ENCODE measurements at regions not wholly inside any gene's neighbourhood (a gene's known extent, or its start where the extent isn't known, plus 50 kb on each side); places are given as distances from the start of the nearest gene placed in this dataset.

DNA sequence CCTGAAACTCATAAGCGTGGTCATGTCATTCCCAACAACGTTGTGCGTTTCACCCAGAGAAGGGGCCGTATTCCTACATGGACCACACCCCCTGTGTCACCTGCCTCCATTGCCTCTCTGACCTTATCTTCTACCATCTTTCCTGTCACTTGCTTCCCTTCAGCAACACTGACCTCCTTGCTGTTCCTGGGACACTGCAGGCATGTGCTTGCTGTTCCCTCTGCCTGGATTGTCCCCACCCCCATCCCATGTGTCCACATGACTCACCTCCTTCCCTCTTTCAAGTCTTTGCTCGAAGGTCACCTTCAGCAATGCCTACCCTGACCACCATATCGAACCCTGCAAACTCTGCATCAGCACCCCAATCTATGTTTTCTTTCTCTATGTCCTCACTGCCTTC is 133.2 kb upstream of the ZNF618 start:
- Histone ChIP-seq H3K36me3 (replicated peaks; ENCODE audit: insufficient read depth, low read depth) (no peaks in the 10 kb centered on the region), H3K9me3 (ENCODE audit: low read depth) (no peaks in the 10 kb centered on the region), H3K79me2 (no peaks in the 10 kb centered on the region)

DNA sequence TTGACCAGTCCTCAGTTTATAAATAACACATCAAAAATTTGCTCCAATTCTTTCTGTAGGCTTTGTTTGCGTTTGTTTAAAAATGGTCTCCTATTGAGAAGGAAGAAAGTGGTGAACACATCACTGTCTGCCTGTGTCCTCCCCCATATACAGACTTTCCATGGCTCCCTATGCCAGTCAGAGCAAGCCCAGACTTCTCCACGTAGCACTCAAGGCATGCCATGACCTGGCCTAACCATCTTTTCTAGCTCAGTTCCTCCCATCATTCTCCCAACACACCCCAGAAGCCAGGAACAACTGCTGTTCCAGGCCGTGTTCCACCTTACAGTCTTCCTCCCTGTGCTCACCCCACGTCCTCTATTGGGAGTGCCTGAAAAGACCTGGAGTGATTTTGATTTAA is 129.6 kb upstream of the ZNF618 start:
- H3K4me1 ChIP-seq (ENCODE audit: insufficient read depth): no peaks in the 10 kb centered on the region
- no peaks in the 10 kb centered on the region for H4K20me1 ChIP-seq (ENCODE audit: insufficient read depth, poor library complexity, severe bottlenecking)
- WGBS (ENCODE audit: low lambda C conversion rate, missing lambda C conversion rate): 88% methylated on average over 4 of the region's 4 CpGs
- DNase-seq (ENCODE audit: low spot score): no peak
- H3K36me3 ChIP-seq (replicated peaks; ENCODE audit: insufficient read depth, low read depth): no peaks in the 10 kb centered on the region
- TF ChIP-seq EZH2phosphoT487 (IDR thresholded peaks at IDR 0.05; ENCODE audit: low read depth, severe bottlenecking, unreplicated experiment) (no peak), EZH2 (IDR thresholded peaks at IDR 0.05; ENCODE audit: borderline replicate concordance) (no peak)
- TF ChIP-seq, protein P1, sequence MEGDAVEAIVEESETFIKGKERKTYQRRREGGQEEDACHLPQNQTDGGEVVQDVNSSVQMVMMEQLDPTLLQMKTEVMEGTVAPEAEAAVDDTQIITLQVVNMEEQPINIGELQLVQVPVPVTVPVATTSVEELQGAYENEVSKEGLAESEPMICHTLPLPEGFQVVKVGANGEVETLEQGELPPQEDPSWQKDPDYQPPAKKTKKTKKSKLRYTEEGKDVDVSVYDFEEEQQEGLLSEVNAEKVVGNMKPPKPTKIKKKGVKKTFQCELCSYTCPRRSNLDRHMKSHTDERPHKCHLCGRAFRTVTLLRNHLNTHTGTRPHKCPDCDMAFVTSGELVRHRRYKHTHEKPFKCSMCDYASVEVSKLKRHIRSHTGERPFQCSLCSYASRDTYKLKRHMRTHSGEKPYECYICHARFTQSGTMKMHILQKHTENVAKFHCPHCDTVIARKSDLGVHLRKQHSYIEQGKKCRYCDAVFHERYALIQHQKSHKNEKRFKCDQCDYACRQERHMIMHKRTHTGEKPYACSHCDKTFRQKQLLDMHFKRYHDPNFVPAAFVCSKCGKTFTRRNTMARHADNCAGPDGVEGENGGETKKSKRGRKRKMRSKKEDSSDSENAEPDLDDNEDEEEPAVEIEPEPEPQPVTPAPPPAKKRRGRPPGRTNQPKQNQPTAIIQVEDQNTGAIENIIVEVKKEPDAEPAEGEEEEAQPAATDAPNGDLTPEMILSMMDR (IDR thresholded peaks at IDR 0.05; ENCODE audit: poor library complexity): no peak
- H3K4me3 ChIP-seq: no peak overlapping the region
- no peaks in the 10 kb centered on the region for H3K9me2 ChIP-seq (replicated peaks; ENCODE audit: insufficient read depth)
- H3K27ac ChIP-seq: no peak overlapping the region
- H3K4me2 ChIP-seq: no peak overlapping the region
- H3K79me2 ChIP-seq: no peaks in the 10 kb centered on the region
- H2AFZ ChIP-seq: no peak overlapping the region
- no peaks in the 10 kb centered on the region for H3K9me3 ChIP-seq (ENCODE audit: low read depth)
- H3K27me3 ChIP-seq: peaks cover 5% of the 10 kb centered on the region

More for the DNA sequence above, 133.2 kb upstream of the ZNF618 start:
- TF ChIP-seq EZH2phosphoT487 (IDR thresholded peaks at IDR 0.05; ENCODE audit: low read depth, severe bottlenecking, unreplicated experiment): no peak
- no peak for TF ChIP-seq EZH2 (IDR thresholded peaks at IDR 0.05; ENCODE audit: borderline replicate concordance)
- Histone ChIP-seq H3K4me1 (ENCODE audit: insufficient read depth) (no peaks in the 10 kb centered on the region), H4K20me1 (ENCODE audit: insufficient read depth, poor library complexity, severe bottlenecking) (no peaks in the 10 kb centered on the region), H3K27me3 (no peaks in the 10 kb centered on the region), H3K4me3 (no peak overlapping the region), H3K27ac (no peak overlapping the region), H3K9me2 (replicated peaks; ENCODE audit: insufficient read depth) (no peaks in the 10 kb centered on the region), H3K4me2 (no peak overlapping the region), H2AFZ (no peak overlapping the region)
- WGBS (ENCODE audit: low lambda C conversion rate, missing lambda C conversion rate): 85% methylated on average over 6 of the region's 6 CpGs
- no peak for DNase-seq (ENCODE audit: low spot score)

DNA sequence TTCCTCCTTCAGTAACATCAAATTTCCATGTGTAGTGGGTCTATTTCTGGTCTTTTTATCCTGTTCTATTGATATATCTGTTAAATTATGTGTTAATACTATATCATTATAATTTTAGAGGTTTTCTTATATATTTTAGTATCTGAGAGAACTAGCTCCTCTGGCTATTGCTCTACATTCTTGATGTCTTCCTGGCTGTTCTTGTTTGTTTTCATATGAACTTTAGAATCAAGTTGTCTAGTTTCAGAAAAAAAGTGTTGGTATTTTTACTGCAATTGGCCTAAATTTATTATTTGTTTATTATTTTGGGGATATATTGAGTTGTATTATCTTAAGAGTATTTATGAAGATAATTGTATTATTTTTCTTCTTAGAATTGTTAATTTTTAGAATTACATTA is 128.0 kb upstream of the ZNF618 start:
- TF ChIP-seq EZH2 (IDR thresholded peaks at IDR 0.05; ENCODE audit: borderline replicate concordance) (no peak), EZH2phosphoT487 (IDR thresholded peaks at IDR 0.05; ENCODE audit: low read depth, severe bottlenecking, unreplicated experiment) (no peak)
- TF ChIP-seq, protein P1 (IDR thresholded peaks at IDR 0.05; ENCODE audit: poor library complexity): no peak
- Histone ChIP-seq H3K4me2 (no peak overlapping the region), H3K27me3 (peaks cover 5% of the 10 kb centered on the region), H3K4me3 (no peak overlapping the region), H3K79me2 (no peaks in the 10 kb centered on the region), H4K20me1 (ENCODE audit: insufficient read depth, poor library complexity, severe bottlenecking) (no peaks in the 10 kb centered on the region), H3K36me3 (replicated peaks; ENCODE audit: insufficient read depth, low read depth) (no peaks in the 10 kb centered on the region), H2AFZ (no peak overlapping the region), H3K9me3 (ENCODE audit: low read depth) (no peaks in the 10 kb centered on the region), H3K4me1 (ENCODE audit: insufficient read depth) (no peaks in the 10 kb centered on the region), H3K9me2 (replicated peaks; ENCODE audit: insufficient read depth) (no peaks in the 10 kb centered on the region), H3K27ac (no peak overlapping the region)
- DNase-seq (ENCODE audit: low spot score): no peak

DNA sequence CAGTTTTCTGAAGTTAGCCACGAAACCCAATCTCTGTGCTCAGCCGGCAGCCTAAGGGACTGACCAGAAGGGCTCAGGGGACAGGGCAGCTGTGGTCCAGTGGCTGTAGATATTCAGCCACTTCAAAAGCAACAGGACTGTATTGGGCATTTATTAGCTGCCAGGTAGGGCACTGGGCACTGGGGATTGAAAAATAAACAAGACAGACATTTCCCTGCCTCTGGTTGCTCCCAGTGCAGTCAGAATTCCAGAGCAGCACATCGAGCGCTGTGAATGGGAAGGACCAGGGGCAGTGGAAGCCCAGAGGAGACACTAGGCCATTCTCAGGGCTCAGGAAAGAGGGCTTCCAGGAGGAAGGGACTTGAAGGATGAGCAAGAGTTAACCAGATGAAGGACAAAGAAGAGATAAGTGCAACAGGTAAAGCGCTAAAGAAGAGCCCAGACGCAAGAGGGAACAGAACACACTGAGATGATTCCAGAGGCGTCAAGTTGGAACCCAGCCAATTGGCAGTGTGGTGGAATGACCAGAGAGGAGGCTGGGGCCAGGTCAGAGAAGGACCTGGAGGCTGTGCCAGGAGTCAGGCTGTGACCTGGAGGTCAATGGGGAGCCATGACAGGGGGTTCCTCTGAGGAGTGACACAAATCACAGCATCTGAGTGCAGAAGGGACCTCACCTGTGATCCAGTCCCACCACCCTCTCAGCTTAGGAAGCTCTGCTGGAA is 122.5 kb upstream of the ZNF618 start:
- H3K79me2 ChIP-seq: no peaks in the 10 kb centered on the region
- peaks cover 18% of the 10 kb centered on the region for H3K27me3 ChIP-seq
- H3K27ac ChIP-seq: no peak overlapping the region
- H3K9me3 ChIP-seq (ENCODE audit: low read depth): no peaks in the 10 kb centered on the region
- H3K4me2 ChIP-seq: no peak overlapping the region
- H3K4me1 ChIP-seq (ENCODE audit: insufficient read depth): no peaks in the 10 kb centered on the region
- DNase-seq (ENCODE audit: low spot score): no peak
- TF ChIP-seq, protein P1 (IDR thresholded peaks at IDR 0.05; ENCODE audit: poor library complexity): no peak
- TF ChIP-seq EZH2phosphoT487 (IDR thresholded peaks at IDR 0.05; ENCODE audit: low read depth, severe bottlenecking, unreplicated experiment): no peak
- no peak for TF ChIP-seq EZH2 (IDR thresholded peaks at IDR 0.05; ENCODE audit: borderline replicate concordance)
- H4K20me1 ChIP-seq (ENCODE audit: insufficient read depth, poor library complexity, severe bottlenecking): no peaks in the 10 kb centered on the region
- no peaks in the 10 kb centered on the region for H3K36me3 ChIP-seq (replicated peaks; ENCODE audit: insufficient read depth, low read depth)
- 81% methylated on average over 7 of the region's 7 CpGs for WGBS (ENCODE audit: low lambda C conversion rate, missing lambda C conversion rate)
- no peak overlapping the region for H3K4me3 ChIP-seq
- H3K9me2 ChIP-seq (replicated peaks; ENCODE audit: insufficient read depth): no peaks in the 10 kb centered on the region
- no peak overlapping the region for H2AFZ ChIP-seq

Data from hepatocyte (in vitro differentiated cells).